ENCODE measurements at regions not wholly inside any gene's neighbourhood (a gene's known extent, or its start where the extent isn't known, plus 50 kb on each side); places are given as distances from the start of the nearest gene placed in this dataset.

- TF ChIP-seq EZH2phosphoT487 (IDR thresholded peaks at IDR 0.05; ENCODE audit: borderline replicate concordance) (no peak), CTCF (conservative IDR thresholded peaks at IDR 0.05; ENCODE audit: low read length) (no peak)
These were observed 1178.4 kb upstream of the TMEFF2 start for GRCh38 chr2:193373120-193373519.
